ENCODE measurements at regions not wholly inside any gene's neighbourhood (a gene's known extent, or its start where the extent isn't known, plus 50 kb on each side); places are given as distances from the start of the nearest gene placed in this dataset.
A peak's percentile ranks its signal among the peaks of the same experiment; 100 is the strongest.
"Not testable (repeated sequence)": the region's sequence is repeated elsewhere in the genome, so short reads cannot be mapped to it uniquely, and the experiment has no call there.

DNA sequence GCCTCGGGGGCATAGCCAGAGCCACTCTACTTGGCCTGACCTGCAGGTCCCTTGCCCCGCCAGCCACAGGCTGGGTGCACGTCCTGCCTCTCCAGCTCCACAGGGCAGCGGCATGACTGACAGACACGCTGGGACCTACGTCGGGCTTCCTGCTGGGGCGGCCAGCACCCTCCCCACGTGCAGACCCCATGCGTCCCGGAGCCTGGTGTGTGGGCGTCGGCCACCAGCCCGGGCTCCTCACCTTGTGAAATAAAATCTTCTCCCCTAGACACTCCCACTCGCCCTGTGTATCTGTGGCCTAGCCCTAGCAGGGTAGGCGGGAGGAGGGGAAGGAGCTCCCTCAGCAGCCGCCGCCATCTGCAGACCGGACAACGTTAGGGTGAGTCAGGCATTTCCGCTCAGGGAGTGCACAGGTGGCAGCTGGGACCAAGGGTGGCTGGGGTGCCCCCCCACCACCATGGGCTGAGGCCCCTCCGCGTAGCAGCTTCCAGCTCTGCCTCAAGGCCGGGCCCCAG, 119.5 kb downstream of the IGLL1 start:
- DNase-seq: not testable (repeated sequence)

DNA sequence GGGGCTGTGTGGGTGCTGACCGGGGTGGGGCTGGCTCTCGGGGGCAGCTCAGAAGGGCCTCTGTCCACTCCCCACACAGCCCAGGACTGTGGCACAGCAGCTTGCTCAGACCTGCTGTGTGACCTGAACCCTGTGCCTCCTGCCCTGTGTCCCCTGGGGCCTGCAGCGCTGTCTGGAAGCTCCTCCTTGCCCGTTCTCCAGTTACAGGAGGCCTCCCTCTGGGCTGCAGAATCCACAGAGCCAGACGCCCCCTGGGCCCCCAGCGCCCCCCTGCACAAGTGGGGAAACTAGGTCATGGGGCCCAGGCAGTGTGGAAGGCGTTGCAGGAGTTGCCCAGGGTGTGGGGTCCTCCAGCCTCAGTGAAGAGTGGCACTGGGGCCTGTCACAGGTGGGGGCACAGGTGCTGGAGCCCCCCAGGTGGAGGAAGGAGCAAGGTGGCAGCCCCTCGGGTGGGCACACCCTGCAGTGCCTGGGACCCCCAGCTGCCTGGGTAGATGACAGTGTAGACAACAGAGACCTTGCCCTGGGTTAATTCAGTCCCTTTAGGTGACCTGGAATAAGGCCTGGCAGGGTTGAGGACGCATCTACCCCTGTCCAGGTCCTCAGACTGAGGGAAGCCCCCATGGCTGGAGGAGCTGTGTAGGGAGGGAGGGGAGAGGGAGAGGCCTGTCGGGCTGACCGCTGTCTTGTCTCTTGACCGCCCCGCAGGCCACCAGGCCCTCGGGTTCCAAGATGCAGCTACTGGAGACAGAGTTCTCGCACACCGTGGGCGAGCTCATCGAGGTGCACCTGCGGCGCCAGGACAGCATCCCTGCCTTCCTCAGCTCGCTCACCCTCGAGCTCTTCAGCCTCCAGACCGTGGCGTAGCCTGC, 120.2 kb downstream of the IGLL1 start:
- DNase-seq: not testable (repeated sequence)

- DNase-seq: no peak
Measured at GRCh38 chr22:23458663-23459541, 121.2 kb downstream of the IGLL1 start.

GRCh38 chr22:23457380-23457985, 122.6 kb downstream of the IGLL1 start:
- no peak for DNase-seq

DNA sequence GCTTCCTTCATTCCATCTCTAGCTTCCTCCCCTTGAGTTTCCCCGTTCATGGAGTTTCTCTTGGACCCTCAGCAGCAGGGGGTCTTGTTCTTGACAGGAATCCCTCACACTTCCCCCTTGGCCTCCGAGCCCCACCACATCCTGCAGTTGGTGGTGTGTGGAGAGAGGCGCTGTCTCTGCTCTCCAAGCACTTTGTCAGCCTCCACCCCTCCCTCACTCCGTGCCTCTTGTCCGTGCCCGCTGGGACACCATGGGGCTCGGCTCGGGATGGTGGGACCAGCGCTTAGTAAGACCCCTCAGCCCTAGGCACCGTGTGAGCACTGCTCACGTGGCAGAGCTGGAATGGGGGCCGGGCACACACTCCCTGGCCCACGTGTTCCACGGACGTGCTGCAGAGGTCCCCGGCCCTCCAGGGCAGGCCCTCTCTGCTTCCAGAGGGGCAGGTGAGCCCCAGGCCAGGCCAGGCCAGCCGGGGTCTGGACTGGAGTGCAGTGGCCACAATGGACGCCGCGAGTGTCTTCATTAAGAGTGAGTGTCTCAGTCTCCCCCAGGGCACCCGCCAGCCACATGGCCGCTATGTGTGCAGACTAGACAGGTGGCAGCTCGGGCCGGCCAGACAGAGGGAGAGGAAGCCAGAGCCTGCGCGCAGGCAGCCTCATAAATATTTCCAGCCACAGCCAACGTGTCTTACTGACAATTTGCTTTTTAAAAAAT, 123.3 kb downstream of the IGLL1 start:
- not testable (repeated sequence) for DNase-seq

- not testable (repeated sequence) for DNase-seq
Measured at GRCh38 chr22:23454345-23454744, 125.7 kb downstream of the IGLL1 start.

DNA sequence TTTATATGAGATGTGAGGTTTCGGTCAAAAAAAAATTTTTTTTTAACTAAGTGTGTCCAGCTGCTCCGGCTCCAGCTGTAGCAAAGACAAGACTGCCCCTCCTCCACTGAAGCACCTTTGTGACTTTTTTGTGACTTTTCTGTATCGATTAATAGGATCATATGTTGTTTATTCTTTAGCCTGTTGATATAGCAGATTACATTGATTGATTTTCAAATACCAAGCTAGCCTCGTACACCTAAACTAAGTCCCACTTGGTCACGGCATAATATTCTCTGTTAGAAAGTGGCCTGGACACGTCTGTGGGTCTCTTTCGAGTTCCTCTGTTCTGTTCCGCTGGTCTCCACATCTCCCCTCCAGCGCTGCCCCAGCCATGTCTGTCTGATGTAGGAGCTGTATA, 126.8 kb downstream of the IGLL1 start:
- no peak for DNase-seq

GRCh38 chr22:23452231-23453010, 127.7 kb downstream of the IGLL1 start:
- no peak for DNase-seq

DNA sequence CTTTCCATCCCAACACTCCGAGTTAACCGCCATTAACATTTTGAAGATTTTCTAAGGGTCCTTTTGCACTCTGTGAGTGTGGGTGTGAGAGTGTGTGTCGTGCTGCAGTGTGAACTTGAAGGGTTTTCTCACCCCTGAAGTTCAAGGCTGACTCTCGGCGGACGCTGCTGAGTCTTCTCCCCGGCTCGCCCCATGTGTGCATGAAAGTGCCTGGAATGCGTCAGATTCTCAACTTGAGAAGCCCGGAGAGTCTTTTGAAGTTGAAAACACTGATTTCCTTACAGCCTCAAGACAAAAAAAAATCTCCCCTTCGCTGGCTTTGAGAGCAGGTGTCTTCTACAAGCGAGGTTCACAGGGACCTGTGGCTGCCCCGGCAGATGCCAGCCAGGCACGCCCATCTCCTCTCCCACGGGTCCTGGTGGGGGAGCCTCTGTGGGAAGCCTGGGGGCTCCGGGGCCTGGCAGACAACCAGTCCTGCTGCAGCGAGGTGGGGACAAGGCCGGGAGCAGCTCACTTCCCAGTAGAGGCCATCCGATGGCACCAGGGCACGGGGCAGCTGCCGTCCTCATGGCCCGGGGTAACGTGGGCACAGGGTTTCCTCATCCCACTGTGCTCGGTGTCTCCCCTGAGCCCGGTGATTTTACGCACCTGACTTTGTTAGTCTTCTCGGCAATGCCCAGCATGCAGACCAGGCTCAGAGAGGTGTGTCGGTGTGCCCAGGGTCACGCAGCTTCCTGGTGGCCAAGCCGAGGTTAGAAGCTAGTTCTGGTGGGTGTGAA, 128.4 kb downstream of the IGLL1 start:
- not testable (repeated sequence) for DNase-seq

- DNase-seq: not testable (repeated sequence)
Measured at GRCh38 chr22:23450821-23451220, 129.3 kb downstream of the IGLL1 start.

DNA sequence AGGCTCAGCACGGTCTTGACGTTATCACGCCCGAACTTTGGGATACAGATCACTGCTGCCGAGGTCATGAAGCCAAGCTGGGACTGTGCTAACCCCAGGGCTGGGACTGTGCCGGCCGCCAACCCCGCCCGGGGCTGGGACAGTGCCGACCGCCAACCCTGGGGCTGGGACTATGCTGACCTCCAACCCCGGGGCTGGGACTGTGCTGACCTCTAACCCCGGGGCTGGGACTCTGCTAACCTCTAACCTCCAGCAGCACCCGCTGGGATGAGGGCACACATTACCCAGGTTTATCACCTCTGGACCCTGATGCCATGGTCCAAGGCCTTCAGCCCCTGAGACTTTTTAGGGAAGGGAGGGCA, 129.7 kb downstream of the IGLL1 start:
- DNase-seq: no peak

- DNase-seq: not testable (repeated sequence)
Measured at GRCh38 chr22:23449748-23450433, 130.2 kb downstream of the IGLL1 start.

DNA sequence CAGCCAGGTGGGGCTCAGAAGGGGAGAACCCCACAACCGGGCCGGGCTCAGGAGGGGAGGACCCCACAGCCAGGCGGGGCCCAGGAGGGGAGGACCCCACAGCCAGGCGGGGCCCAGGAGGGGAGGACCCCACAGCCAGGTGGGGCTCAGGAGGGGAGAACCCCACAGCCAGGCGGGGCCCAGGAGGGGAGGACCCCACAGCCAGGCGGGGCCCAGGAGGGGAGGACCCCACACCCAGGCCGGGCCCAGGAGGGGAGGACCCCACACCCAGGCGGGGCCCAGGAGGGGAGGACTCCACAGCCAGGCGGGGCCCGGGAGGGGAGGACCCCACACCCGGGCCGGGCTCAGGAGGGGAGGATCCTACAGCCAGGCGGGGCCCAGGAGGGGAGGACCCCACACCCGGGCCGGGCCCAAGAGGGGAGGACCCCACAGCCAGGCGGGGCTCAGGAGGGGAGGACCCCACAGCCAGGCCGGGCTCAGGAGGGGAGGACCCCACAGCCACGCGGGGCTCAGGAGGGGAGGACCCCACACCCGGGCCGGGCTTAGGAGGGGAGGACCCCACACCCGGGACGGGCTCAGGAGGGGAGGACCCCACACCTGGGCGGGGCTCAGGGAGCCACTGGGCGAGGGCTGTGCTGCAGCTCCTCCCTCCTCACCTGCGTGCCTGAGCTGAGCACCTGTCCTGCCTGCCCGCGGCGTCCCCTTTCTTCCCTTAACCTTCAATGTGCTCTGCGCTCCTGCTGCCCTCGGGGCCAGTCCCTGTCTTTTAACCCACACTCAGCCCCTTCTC, 131.4 kb downstream of the IGLL1 start:
- DNase-seq: not testable (repeated sequence)

GRCh38 chr22:23446796-23447350, 133.2 kb downstream of the IGLL1 start:
- DNase-seq: no peak

DNA sequence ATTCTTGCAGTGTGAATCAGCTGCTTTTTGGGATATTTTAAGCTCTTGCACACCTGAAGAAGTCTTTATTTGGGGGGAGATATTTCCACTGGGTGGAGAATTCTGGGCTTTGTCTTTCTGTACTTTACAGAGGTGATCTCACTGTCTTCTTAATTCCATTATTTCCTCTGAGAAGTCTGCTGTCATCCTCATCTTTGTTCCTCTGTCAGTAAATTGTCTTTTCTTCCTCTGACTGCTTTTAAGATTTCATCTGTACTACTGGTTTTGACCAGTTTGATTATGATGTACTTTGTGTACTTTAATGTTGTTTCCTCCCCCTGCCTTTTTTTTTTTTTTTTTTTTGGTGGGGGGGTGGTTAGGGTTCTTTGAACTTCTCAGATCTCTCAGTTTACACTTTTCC, 133.9 kb downstream of the IGLL1 start:
- DNase-seq: not testable (repeated sequence)

GRCh38 chr22:23443905-23444304, 136.2 kb downstream of the IGLL1 start:
- DNase-seq: not testable (repeated sequence)

GRCh38 chr22:23439581-23439980, 140.5 kb downstream of the IGLL1 start:
- not testable (repeated sequence) for DNase-seq

- DNase-seq: no peak
Measured at GRCh38 chr22:23438216-23438615, 141.9 kb downstream of the IGLL1 start.

DNA sequence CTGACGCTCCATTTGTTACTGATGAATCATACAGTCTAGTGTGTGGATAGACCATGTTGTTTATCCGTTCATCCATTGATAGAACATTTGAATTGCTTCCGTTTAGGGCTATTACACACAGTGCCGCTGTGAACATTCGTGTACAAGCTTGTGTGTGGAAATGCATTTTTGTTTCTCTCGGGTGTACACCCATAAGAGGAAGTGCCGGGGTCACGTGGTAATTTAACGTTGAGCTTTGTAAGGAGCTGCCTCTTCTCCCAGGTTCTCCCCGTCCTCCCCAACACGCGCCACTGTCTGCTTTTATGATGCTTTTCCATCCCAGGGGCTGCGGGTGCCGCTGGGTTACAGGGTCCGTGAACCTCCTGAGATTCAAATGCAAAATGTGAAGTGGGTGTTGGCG, 142.3 kb downstream of the IGLL1 start:
- peak; percentile 18 for DNase-seq
